ENCODE measurements at regions not wholly inside any gene's neighbourhood (a gene's known extent, or its start where the extent isn't known, plus 50 kb on each side); places are given as distances from the start of the nearest gene placed in this dataset.

GRCh38 chr11:12315024-12315423, 62.3 kb upstream of the PARVA start:
- Histone ChIP-seq H3K9ac (ENCODE audit: low read depth in 1 of 2, low read length in 2 of 2) (no peak overlapping the region), H3K4me3 (ENCODE audit: low read length in 2 of 2) (no peak overlapping the region), H3K4me1 (ENCODE audit: control insufficient read depth in 2 of 2, insufficient read depth in 2 of 2, low read length in 2 of 2) (peaks cover 0 to 4% of the 10 kb centered on the region in 2 donors), H3K9me3 (ENCODE audit: control insufficient read depth in 2 of 2, low read length in 2 of 2) (no peaks in the 10 kb centered on the region), H3K36me3 (ENCODE audit: control insufficient read depth in 2 of 2, insufficient read depth in 2 of 2, low read length in 2 of 2) (no peaks in the 10 kb centered on the region), H3K27ac (ENCODE audit: low read depth in 2 of 2, low read length in 2 of 2) (no peak overlapping the region), H3K27me3 (ENCODE audit: control insufficient read depth in 2 of 2, insufficient read depth in 2 of 2, low read length in 2 of 2) (no peaks in the 10 kb centered on the region)

- Histone ChIP-seq H3K9ac (ENCODE audit: low read depth in 1 of 2, low read length in 2 of 2) (no peak overlapping the region), H3K27ac (ENCODE audit: low read depth in 2 of 2, low read length in 2 of 2) (no peak overlapping the region), H3K27me3 (ENCODE audit: control insufficient read depth in 2 of 2, insufficient read depth in 2 of 2, low read length in 2 of 2) (no peaks in the 10 kb centered on the region), H3K36me3 (ENCODE audit: control insufficient read depth in 2 of 2, insufficient read depth in 2 of 2, low read length in 2 of 2) (no peaks in the 10 kb centered on the region), H3K4me1 (ENCODE audit: control insufficient read depth in 2 of 2, insufficient read depth in 2 of 2, low read length in 2 of 2) (peaks cover 0 to 4% of the 10 kb centered on the region in 2 donors), H3K4me3 (ENCODE audit: low read length in 2 of 2) (no peak overlapping the region), H3K9me3 (ENCODE audit: control insufficient read depth in 2 of 2, low read length in 2 of 2) (no peaks in the 10 kb centered on the region)
These were observed 60.9 kb upstream of the PARVA start for GRCh38 chr11:12316432-12316831.

DNA sequence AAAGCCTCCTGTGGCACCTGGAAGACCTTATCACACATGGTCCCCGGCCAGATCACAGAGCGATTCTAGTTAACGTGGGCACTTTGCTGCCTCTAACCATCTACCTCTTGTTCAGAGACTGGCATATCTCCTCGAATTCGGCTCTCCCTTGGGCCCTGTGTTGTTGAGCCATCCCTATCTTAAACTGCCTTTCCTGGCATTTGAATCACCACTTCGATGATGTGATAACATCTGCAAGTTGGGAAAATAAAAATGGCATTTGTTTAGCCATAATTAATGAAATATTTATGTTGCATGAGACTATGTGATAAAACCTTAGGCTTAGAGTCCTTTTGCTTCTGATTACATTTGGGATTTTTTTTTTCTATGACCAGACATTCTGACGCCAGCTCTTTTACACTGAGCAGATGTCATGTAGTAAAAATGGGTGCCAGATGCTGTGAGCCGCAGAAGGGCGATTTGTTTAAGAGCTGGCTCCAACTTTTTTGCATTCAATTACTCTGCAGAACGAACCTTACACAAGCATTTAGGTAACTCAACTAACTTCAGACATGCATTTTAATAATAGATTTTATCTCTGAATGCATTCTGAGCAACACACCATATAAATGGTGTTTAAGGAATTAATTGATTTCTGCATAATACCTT, 58.5 kb upstream of the PARVA start:
- no peak overlapping the region for H3K4me3 ChIP-seq (ENCODE audit: low read length in 2 of 2)
- peaks cover 0 to 4% of the 10 kb centered on the region in 2 donors for H3K4me1 ChIP-seq (ENCODE audit: control insufficient read depth in 2 of 2, insufficient read depth in 2 of 2, low read length in 2 of 2)
- no peaks in the 10 kb centered on the region for H3K9me3 ChIP-seq (ENCODE audit: control insufficient read depth in 2 of 2, low read length in 2 of 2)
- no peak overlapping the region for H3K9ac ChIP-seq (ENCODE audit: low read depth in 1 of 2, low read length in 2 of 2)
- no peaks in the 10 kb centered on the region for H3K27me3 ChIP-seq (ENCODE audit: control insufficient read depth in 2 of 2, insufficient read depth in 2 of 2, low read length in 2 of 2)
- H3K36me3 ChIP-seq (ENCODE audit: control insufficient read depth in 2 of 2, insufficient read depth in 2 of 2, low read length in 2 of 2), result no peaks in the 10 kb centered on the region
- H3K27ac ChIP-seq (ENCODE audit: low read depth in 2 of 2, low read length in 2 of 2), result peak overlapping the region; percentile 10 to 39

DNA sequence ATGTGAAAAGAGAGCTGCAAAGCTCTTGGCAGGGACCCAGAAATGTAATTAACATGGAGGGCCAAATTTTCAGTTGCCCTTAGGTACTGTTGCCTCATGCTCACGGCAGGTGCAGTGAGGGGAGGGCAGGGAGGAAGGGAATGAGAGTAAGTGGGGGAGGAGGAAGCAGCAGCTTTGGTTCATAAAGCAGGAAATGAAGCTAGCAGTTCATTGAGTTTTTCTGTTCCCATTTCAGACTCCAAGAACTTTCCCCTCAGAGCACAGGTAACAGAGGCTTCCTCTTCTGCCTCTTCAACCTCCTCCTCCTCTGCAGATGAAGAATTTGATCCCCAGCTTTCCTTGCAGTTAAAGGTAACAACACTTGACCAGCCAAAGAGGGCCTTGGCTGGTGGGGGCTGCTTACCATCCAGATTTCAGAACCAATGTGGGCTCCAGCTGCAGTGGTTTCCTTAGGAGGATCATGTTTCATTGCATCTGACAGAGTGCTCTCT, 57.9 kb upstream of the PARVA start:
- Histone ChIP-seq H3K27me3 (ENCODE audit: control insufficient read depth in 2 of 2, insufficient read depth in 2 of 2, low read length in 2 of 2) (no peaks in the 10 kb centered on the region), H3K9me3 (ENCODE audit: control insufficient read depth in 2 of 2, low read length in 2 of 2) (no peaks in the 10 kb centered on the region), H3K4me1 (ENCODE audit: control insufficient read depth in 2 of 2, insufficient read depth in 2 of 2, low read length in 2 of 2) (peaks cover 0 to 4% of the 10 kb centered on the region in 2 donors), H3K9ac (ENCODE audit: low read depth in 1 of 2, low read length in 2 of 2) (no peak overlapping the region), H3K36me3 (ENCODE audit: control insufficient read depth in 2 of 2, insufficient read depth in 2 of 2, low read length in 2 of 2) (no peaks in the 10 kb centered on the region), H3K4me3 (ENCODE audit: low read length in 2 of 2) (no peak overlapping the region), H3K27ac (ENCODE audit: low read depth in 2 of 2, low read length in 2 of 2) (no peak overlapping the region)

DNA sequence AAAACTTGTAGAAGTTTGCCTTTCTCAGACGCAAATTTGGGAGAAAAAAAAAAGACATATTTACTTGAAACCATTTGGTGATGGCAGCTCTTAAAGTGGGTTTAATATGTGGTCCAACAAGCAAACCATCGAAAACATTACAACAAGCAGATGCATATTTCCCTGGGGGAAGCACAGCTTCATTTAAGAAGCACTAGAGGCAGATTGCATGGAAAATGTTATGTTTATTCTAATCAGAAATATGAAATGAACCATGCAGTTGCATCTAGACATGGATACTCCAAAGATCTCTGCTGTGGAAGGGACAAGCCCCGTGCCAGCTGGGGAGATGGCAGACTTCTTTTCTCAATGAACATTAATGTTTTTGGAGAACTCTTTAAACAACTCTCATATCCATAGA, 57.4 kb upstream of the PARVA start:
- H3K27ac ChIP-seq (ENCODE audit: low read depth in 2 of 2, low read length in 2 of 2), result no peak overlapping the region
- H3K27me3 ChIP-seq (ENCODE audit: control insufficient read depth in 2 of 2, insufficient read depth in 2 of 2, low read length in 2 of 2), result no peaks in the 10 kb centered on the region
- no peak overlapping the region for H3K9ac ChIP-seq (ENCODE audit: low read depth in 1 of 2, low read length in 2 of 2)

GRCh38 chr11:12321217-12321937, 56.0 kb upstream of the PARVA start:
- Histone ChIP-seq H3K27ac (ENCODE audit: low read depth in 2 of 2, low read length in 2 of 2) (no peak overlapping the region), H3K27me3 (ENCODE audit: control insufficient read depth in 2 of 2, insufficient read depth in 2 of 2, low read length in 2 of 2) (no peaks in the 10 kb centered on the region), H3K9ac (ENCODE audit: low read depth in 1 of 2, low read length in 2 of 2) (no peak overlapping the region), H3K9me3 (ENCODE audit: control insufficient read depth in 2 of 2, low read length in 2 of 2) (no peaks in the 10 kb centered on the region), H3K4me1 (ENCODE audit: control insufficient read depth in 2 of 2, insufficient read depth in 2 of 2, low read length in 2 of 2) (peaks cover 0 to 4% of the 10 kb centered on the region in 2 donors), H3K36me3 (ENCODE audit: control insufficient read depth in 2 of 2, insufficient read depth in 2 of 2, low read length in 2 of 2) (peaks cover 0 to 1% of the 10 kb centered on the region in 2 donors), H3K4me3 (ENCODE audit: low read length in 2 of 2) (no peak overlapping the region)

More for the DNA sequence above, 57.4 kb upstream of the PARVA start:
- H3K36me3 ChIP-seq (ENCODE audit: control insufficient read depth in 2 of 2, insufficient read depth in 2 of 2, low read length in 2 of 2), result no peaks in the 10 kb centered on the region
- no peaks in the 10 kb centered on the region for H3K9me3 ChIP-seq (ENCODE audit: control insufficient read depth in 2 of 2, low read length in 2 of 2)
- no peak overlapping the region for H3K4me3 ChIP-seq (ENCODE audit: low read length in 2 of 2)
- peaks cover 0 to 4% of the 10 kb centered on the region in 2 donors for H3K4me1 ChIP-seq (ENCODE audit: control insufficient read depth in 2 of 2, insufficient read depth in 2 of 2, low read length in 2 of 2)

GRCh38 chr11:12324585-12324984, 52.8 kb upstream of the PARVA start:
- Histone ChIP-seq H3K4me3 (ENCODE audit: low read length in 2 of 2) (no peak overlapping the region), H3K9ac (ENCODE audit: low read depth in 1 of 2, low read length in 2 of 2) (no peak overlapping the region), H3K27me3 (ENCODE audit: control insufficient read depth in 2 of 2, insufficient read depth in 2 of 2, low read length in 2 of 2) (no peaks in the 10 kb centered on the region), H3K4me1 (ENCODE audit: control insufficient read depth in 2 of 2, insufficient read depth in 2 of 2, low read length in 2 of 2) (peaks cover 0 to 2% of the 10 kb centered on the region in 2 donors), H3K9me3 (ENCODE audit: control insufficient read depth in 2 of 2, low read length in 2 of 2) (no peaks in the 10 kb centered on the region), H3K27ac (ENCODE audit: low read depth in 2 of 2, low read length in 2 of 2) (no peak overlapping the region), H3K36me3 (ENCODE audit: control insufficient read depth in 2 of 2, insufficient read depth in 2 of 2, low read length in 2 of 2) (peaks cover 0 to 9% of the 10 kb centered on the region in 2 donors)
